ENCODE measurements at regions not wholly inside any gene's neighbourhood (a gene's known extent, or its start where the extent isn't known, plus 50 kb on each side); places are given as distances from the start of the nearest gene placed in this dataset.

- Histone ChIP-seq H3K9me3 (ENCODE audit: control insufficient read depth, insufficient read depth, low read depth, low read length) (no peaks in the 10 kb centered on the region), H3K27me3 (ENCODE audit: control insufficient read depth, insufficient read depth, low read length) (no peaks in the 10 kb centered on the region), H3K27ac (ENCODE audit: low read length) (no peak overlapping the region), H3K36me3 (ENCODE audit: control insufficient read depth, insufficient read depth, low read length) (no peaks in the 10 kb centered on the region), H3K4me1 (ENCODE audit: control insufficient read depth, insufficient read depth, low read length) (no peaks in the 10 kb centered on the region), H3K4me3 (ENCODE audit: low read depth in 2 of 2, low read length in 2 of 2) (no peak overlapping the region)
- in situ Hi-C loops (cut with HindIII; ENCODE audit: low pct_unique_long_range_greater_than_20kb, low sequenced_read_pairs) (no loop called here), intact Hi-C loops (cut with micrococcal nuclease; ENCODE audit: unreplicated experiment) (no loop called here)
- POLR2A ChIA-PET, result no interaction called here
- TF ChIP-seq CTCF (IDR thresholded peaks at IDR 0.05), result no peak
- no peak for TF ChIP-seq REST (IDR thresholded peaks at IDR 0.05; ENCODE audit: insufficient read depth in 1 of 2, low read depth in 2 of 2, low read length in 1 of 2)
- TF ChIP-seq POLR2AphosphoS5 (IDR thresholded peaks at IDR 0.05; ENCODE audit: low read depth, low read length), result no peak
- no peak for TF ChIP-seq SIN3A (IDR thresholded peaks at IDR 0.05; ENCODE audit: borderline replicate concordance, insufficient read depth, low read depth, low read length)
- TF ChIP-seq TCF7L2 (IDR thresholded peaks at IDR 0.05; ENCODE audit: low read depth, low read length), result no peak
- no peak for DNase-seq (ENCODE audit: low read depth, low spot score)
- BruUV-seq (replicated peaks), result no TSS peak
- ATAC-seq, result no peak
- CTCF ChIA-PET, result no interaction called here
These were observed 651.0 kb upstream of the ARPP21 start for GRCh38 chr3:34988296-34988695.

- DNase-seq (ENCODE audit: low read depth, low spot score) (no peak), ATAC-seq (no peak)
- ChIA-PET POLR2A (no interaction called here), CTCF (no interaction called here)
- in situ Hi-C loops (cut with HindIII; ENCODE audit: low pct_unique_long_range_greater_than_20kb, low sequenced_read_pairs) (no loop called here), intact Hi-C loops (cut with micrococcal nuclease; ENCODE audit: unreplicated experiment) (no loop called here)
- Histone ChIP-seq H3K4me1 (ENCODE audit: control insufficient read depth, insufficient read depth, low read length) (no peaks in the 10 kb centered on the region), H3K4me3 (ENCODE audit: low read depth in 2 of 2, low read length in 2 of 2) (no peak overlapping the region), H3K27ac (ENCODE audit: low read length) (no peak overlapping the region), H3K27me3 (ENCODE audit: control insufficient read depth, insufficient read depth, low read length) (no peaks in the 10 kb centered on the region), H3K36me3 (ENCODE audit: control insufficient read depth, insufficient read depth, low read length) (no peaks in the 10 kb centered on the region; the same call in 1 of the 2 replicates), H3K9me3 (ENCODE audit: control insufficient read depth, insufficient read depth, low read depth, low read length) (no peaks in the 10 kb centered on the region)
- no TSS peak for BruUV-seq (replicated peaks)
- TF ChIP-seq REST (IDR thresholded peaks at IDR 0.05; ENCODE audit: insufficient read depth in 1 of 2, low read depth in 2 of 2, low read length in 1 of 2), result no peak
- no peak for TF ChIP-seq SIN3A (IDR thresholded peaks at IDR 0.05; ENCODE audit: borderline replicate concordance, insufficient read depth, low read depth, low read length)
- no peak for TF ChIP-seq TCF7L2 (IDR thresholded peaks at IDR 0.05; ENCODE audit: low read depth, low read length)
- no peak for TF ChIP-seq POLR2AphosphoS5 (IDR thresholded peaks at IDR 0.05; ENCODE audit: low read depth, low read length)
- no peak for TF ChIP-seq CTCF (IDR thresholded peaks at IDR 0.05)
These were observed 643.4 kb upstream of the ARPP21 start for GRCh38 chr3:34995796-34996430.
